Mesenchymal stem cell (in vitro differentiated cells and primary cell): ENCODE measurements at regions not wholly inside any gene's neighbourhood (a gene's known extent, or its start where the extent isn't known, plus 50 kb on each side); places are given as distances from the start of the nearest gene placed in this dataset.

Experiments used
- DNase-seq: peaks from one replicate; pipeline ENCODE4 v3.0.0-alpha.2; 2013
- H2AFZ ChIP-seq: one replicate; pipeline ENCODE4 v1.6.1; 2013; ENCODE audit warnings: low read depth, mild to moderate bottlenecking, control low read depth, inconsistent platforms, low read length, moderate library complexity
- H2AK5ac ChIP-seq: 2 replicates; pipeline ENCODE4 v1.6.1; 2013; ENCODE audit warnings: low read length, moderate library complexity, mild to moderate bottlenecking, inconsistent platforms; ENCODE audit not compliant: severe bottlenecking
- H2BK120ac ChIP-seq: one replicate; pipeline ENCODE4 v1.6.1; 2013; ENCODE audit warnings: low read depth, mild to moderate bottlenecking, inconsistent platforms, low read length, moderate library complexity
- H2BK12ac ChIP-seq, 2 experiments: one replicate each; pipeline ENCODE4 v1.6.1; 2013; ENCODE audit warnings: inconsistent platforms in 2 of 2, low read length in 2 of 2, mild to moderate bottlenecking in 2 of 2, moderate library complexity in 2 of 2, control low read depth in 1 of 2
- H2BK15ac ChIP-seq: one replicate; pipeline ENCODE4 v1.6.1; 2013; ENCODE audit warnings: mild to moderate bottlenecking, low read depth, inconsistent platforms; ENCODE audit not compliant: poor library complexity, severe bottlenecking
- H2BK5ac ChIP-seq: 2 replicates; pipeline ENCODE4 v1.6.1; 2013; ENCODE audit warnings: low read depth, mild to moderate bottlenecking, low read length, control low read depth, inconsistent platforms; ENCODE audit not compliant: poor library complexity, severe bottlenecking
- H3K14ac ChIP-seq, 2 experiments: one replicate each; pipeline ENCODE4 v1.6.1; 2013; ENCODE audit warnings: inconsistent platforms in 2 of 2, low read length in 2 of 2, control low read depth in 1 of 2, mild to moderate bottlenecking in 1 of 2, moderate library complexity in 1 of 2
- H3K18ac ChIP-seq, 2 experiments: one replicate each; pipeline ENCODE4 v1.6.1; 2013; ENCODE audit warnings: inconsistent platforms in 2 of 2, low read length in 2 of 2, control low read depth in 1 of 2, low read depth in 1 of 2, mild to moderate bottlenecking in 1 of 2
- H3K23ac ChIP-seq, 2 experiments: one replicate each; pipeline ENCODE4 v1.6.1; 2013; ENCODE audit warnings: inconsistent platforms in 2 of 2, low read length in 2 of 2, mild to moderate bottlenecking in 2 of 2, moderate library complexity in 2 of 2, control low read depth in 1 of 2
- H3K27ac ChIP-seq: 2 replicates; pipeline ENCODE4 v1.5.1; 2013; ENCODE audit warnings: mild to moderate bottlenecking, moderate library complexity, low read length, control low read depth, inconsistent platforms; ENCODE audit not compliant: poor library complexity, severe bottlenecking
- H3K27me3 ChIP-seq, 2 experiments: 2 replicates each; pipeline versions ENCODE4 v1.6.1 to v1.7.0; 2013; ENCODE audit warnings: low read length in 2 of 2, mild to moderate bottlenecking in 2 of 2, moderate library complexity in 2 of 2, control low read depth in 1 of 2, inconsistent platforms in 1 of 2; ENCODE audit not compliant: control insufficient read depth in 1 of 2, insufficient read depth in 1 of 2
- H3K36me3 ChIP-seq, 2 experiments: 2 replicates each; pipeline versions ENCODE4 v1.6.1 to v1.7.0; 2013; ENCODE audit warnings: low read length in 2 of 2, control low read depth in 1 of 2, inconsistent platforms in 1 of 2, low read depth in 1 of 2, mild to moderate bottlenecking in 1 of 2; ENCODE audit not compliant: insufficient read depth in 2 of 2, control insufficient read depth in 1 of 2
- H3K4ac ChIP-seq, 2 experiments: one replicate each; pipeline ENCODE4 v1.6.1; 2013; ENCODE audit warnings: inconsistent platforms in 2 of 2, low read length in 2 of 2, mild to moderate bottlenecking in 2 of 2, moderate library complexity in 2 of 2, control low read depth in 1 of 2, low read depth in 1 of 2
- H3K4me1 ChIP-seq: 2 replicates; pipeline ENCODE4 v1.6.1; 2013; ENCODE audit warnings: low read depth, low read length, control low read depth; ENCODE audit not compliant: control insufficient read depth, insufficient read depth
- H3K4me2 ChIP-seq: 2 replicates; pipeline ENCODE4 v1.6.1; 2013; ENCODE audit warnings: low read length, mild to moderate bottlenecking, inconsistent platforms; ENCODE audit not compliant: poor library complexity, severe bottlenecking
- H3K4me3 ChIP-seq, 2 experiments: 2 replicates each; pipeline versions ENCODE4 v1.5.1 to v1.7.0; 2013; ENCODE audit warnings: low read length in 2 of 2, mild to moderate bottlenecking in 2 of 2, control low read depth in 1 of 2, low read depth in 1 of 2; ENCODE audit not compliant: insufficient read depth in 1 of 2
- H3K79me1 ChIP-seq: replicated peaks from 2 replicates; pipeline ENCODE4 v1.6.1; 2013; ENCODE audit warnings: mild to moderate bottlenecking, control low read depth, low read length, inconsistent platforms; ENCODE audit not compliant: poor library complexity, severe bottlenecking
- H3K9ac ChIP-seq: 2 replicates; pipeline ENCODE4 v1.7.0; 2013; ENCODE audit warnings: mild to moderate bottlenecking, low read length, moderate library complexity
- H3K9me3 ChIP-seq: 2 replicates; pipeline ENCODE4 v1.7.0; 2013; ENCODE audit warnings: mild to moderate bottlenecking, low read length; ENCODE audit not compliant: control insufficient read depth
- H4K8ac ChIP-seq: one replicate; pipeline ENCODE4 v1.6.1; 2013; ENCODE audit warnings: inconsistent platforms, mild to moderate bottlenecking, low read length, moderate library complexity
- H4K91ac ChIP-seq: one replicate; pipeline ENCODE4 v1.6.1; 2013; ENCODE audit warnings: mild to moderate bottlenecking, low read length, inconsistent platforms
- WGBS: methylation state at CpG from one replicate; pipeline ENCODE4 v1.1.7; 2013; ENCODE audit warnings: mixed read lengths; 5-methylcytosine and 5-hydroxymethylcytosine counted together

DNA sequence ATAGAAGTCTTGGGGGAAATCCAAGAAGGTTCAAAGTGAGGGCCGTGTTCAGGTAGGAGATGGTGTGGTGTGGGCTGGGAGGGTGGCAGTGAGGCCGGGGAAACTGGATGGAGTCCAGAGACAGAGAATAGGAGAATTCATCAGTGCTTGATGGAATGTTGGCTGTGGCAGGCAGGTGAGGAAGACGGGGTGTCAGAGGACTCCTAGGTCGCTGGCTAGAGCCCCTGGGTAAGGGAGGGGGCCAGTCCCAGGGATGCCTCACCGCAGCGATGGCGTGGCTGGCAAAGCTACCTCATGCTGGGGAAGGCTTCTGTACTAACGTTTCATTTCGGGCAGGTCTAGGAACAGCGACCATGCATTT, 373.0 kb downstream of the RPS24 start:
- H3K27me3 ChIP-seq, result peaks cover 0 to 5% of the 10 kb centered on the region in 2 experiments
- no peak for DNase-seq
- H3K36me3 ChIP-seq, result no peaks in the 10 kb centered on the region
- H3K4me3 ChIP-seq, result peak overlapping the region; percentile 21 to 26
- H3K18ac ChIP-seq, result peak overlapping the region in 1 of 2 experiments; percentile 23
- H3K4me2 ChIP-seq, result peak overlapping the region; percentile 28
- no peak overlapping the region for H3K27ac ChIP-seq
- H2AFZ ChIP-seq, result peak overlapping the region; percentile 15
- no peak overlapping the region for H4K91ac ChIP-seq
- no peak overlapping the region for H3K9ac ChIP-seq
- H2AK5ac ChIP-seq, result no peak overlapping the region
- no peak overlapping the region for H3K14ac ChIP-seq
- peaks cover 13% of the 10 kb centered on the region for H3K4me1 ChIP-seq
- no peak overlapping the region for H2BK5ac ChIP-seq
- 34% methylated on average over 10 of the region's 10 CpGs for WGBS
- H2BK15ac ChIP-seq, result no peak overlapping the region
- no peaks in the 10 kb centered on the region for H3K9me3 ChIP-seq
- H3K4ac ChIP-seq, result no peak overlapping the region
- no peaks in the 10 kb centered on the region for H3K79me1 ChIP-seq
- H2BK12ac ChIP-seq, result peak overlapping the region in 1 of 2 experiments; percentile 55
- no peak overlapping the region for H2BK120ac ChIP-seq
- no peak overlapping the region for H3K23ac ChIP-seq
- H4K8ac ChIP-seq, result peak overlapping the region; percentile 4

DNA sequence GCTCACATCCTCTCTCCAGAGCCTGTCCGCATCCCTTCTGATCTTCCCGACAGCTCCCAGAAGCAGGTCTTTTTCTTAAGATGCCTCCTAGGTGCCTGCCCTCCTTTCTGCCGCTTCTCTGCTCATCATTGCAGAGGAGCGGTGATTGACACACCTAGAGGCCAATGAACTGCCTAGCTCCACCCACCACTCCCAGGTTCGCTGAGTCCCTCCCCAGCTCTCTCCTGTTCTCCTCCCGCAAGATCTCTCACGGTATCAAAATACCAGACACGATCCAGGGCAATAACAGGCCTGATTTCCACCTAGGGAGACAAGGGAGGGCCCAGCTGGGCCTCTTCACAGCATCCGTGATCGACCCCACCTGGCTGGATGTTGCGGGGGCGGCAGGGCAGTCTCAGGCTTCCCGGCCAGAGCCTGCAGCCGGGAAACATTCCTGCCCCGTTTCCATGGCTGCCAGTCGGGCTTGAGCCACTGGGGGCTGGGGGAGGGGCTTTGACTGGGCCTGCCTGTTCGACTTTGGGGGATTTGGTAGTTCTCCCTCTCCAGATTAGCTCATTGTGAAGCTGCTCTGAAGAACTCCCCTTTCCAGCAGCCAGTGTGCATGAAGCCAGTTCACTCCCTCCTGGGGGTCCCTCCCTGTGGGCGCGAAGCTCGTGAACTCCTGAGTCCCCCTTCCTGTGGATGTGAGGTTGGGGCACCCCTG, 373.5 kb downstream of the RPS24 start:
- no peaks in the 10 kb centered on the region for H3K9me3 ChIP-seq
- peak overlapping the region; percentile 40 for H2AK5ac ChIP-seq
- DNase-seq, result peak; percentile 90
- H3K9ac ChIP-seq, result peak overlapping the region; percentile 30
- H3K14ac ChIP-seq, result no peak overlapping the region
- H2BK12ac ChIP-seq, result peak overlapping the region in 1 of 2 experiments; percentile 33
- peak overlapping the region; percentile 15 for H2AFZ ChIP-seq
- H2BK120ac ChIP-seq, result no peak overlapping the region
- no peak overlapping the region for H2BK15ac ChIP-seq
- H3K27me3 ChIP-seq, result peaks cover 0 to 5% of the 10 kb centered on the region in 2 experiments
- H3K36me3 ChIP-seq, result no peaks in the 10 kb centered on the region
- H3K79me1 ChIP-seq, result no peaks in the 10 kb centered on the region
- no peak overlapping the region for H3K4ac ChIP-seq
- H2BK5ac ChIP-seq, result no peak overlapping the region
- peak overlapping the region; percentile 26 to 57 for H3K4me3 ChIP-seq
- peak overlapping the region in 1 of 2 experiments; percentile 46 for H3K18ac ChIP-seq
- 16% methylated on average over 20 of the region's 20 CpGs for WGBS
- H3K4me2 ChIP-seq, result peak overlapping the region; percentile 75
- peak overlapping the region; percentile 40 for H3K27ac ChIP-seq
- peak overlapping the region; percentile 54 for H4K91ac ChIP-seq
- no peak overlapping the region for H3K23ac ChIP-seq
- H4K8ac ChIP-seq, result peak overlapping the region; percentile 45
- peaks cover 8% of the 10 kb centered on the region for H3K4me1 ChIP-seq

DNA sequence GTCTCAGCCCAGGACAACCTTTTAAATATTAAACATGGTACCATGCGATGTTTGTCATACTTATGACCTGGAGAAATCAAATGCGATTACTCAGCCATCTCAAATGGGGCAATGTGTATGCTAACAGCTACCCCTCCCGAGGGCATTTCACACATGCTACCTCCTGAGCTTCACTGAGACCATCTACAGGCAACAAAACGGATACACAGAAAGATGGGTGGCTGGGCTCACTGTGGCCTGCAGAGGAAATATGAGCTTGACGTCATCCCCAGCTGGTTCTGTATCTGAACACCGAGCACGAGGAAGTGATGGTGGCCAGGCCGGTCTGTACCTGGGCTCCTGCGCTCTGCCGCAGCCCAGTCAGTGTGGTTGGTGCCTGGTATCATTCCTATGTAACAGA, 374.3 kb downstream of the RPS24 start:
- Histone ChIP-seq H4K8ac (no peak overlapping the region), H3K36me3 (no peaks in the 10 kb centered on the region), H2BK12ac (no peak overlapping the region), H3K14ac (no peak overlapping the region), H2AK5ac (no peak overlapping the region), H2BK120ac (no peak overlapping the region), H3K79me1 (no peaks in the 10 kb centered on the region), H3K27ac (no peak overlapping the region), H2BK5ac (no peak overlapping the region), H3K27me3 (peaks cover 0 to 5% of the 10 kb centered on the region in 2 experiments), H3K9me3 (no peaks in the 10 kb centered on the region), H3K18ac (no peak overlapping the region), H3K23ac (no peak overlapping the region), H3K4ac (no peak overlapping the region), H3K4me3 (no peak overlapping the region), H2BK15ac (no peak overlapping the region), H3K4me1 (peaks cover 8% of the 10 kb centered on the region), H3K9ac (no peak overlapping the region), H2AFZ (no peak overlapping the region), H3K4me2 (no peak overlapping the region), H4K91ac (no peak overlapping the region)
- DNase-seq, result no peak
- 90% methylated on average over 10 of the region's 10 CpGs for WGBS

DNA sequence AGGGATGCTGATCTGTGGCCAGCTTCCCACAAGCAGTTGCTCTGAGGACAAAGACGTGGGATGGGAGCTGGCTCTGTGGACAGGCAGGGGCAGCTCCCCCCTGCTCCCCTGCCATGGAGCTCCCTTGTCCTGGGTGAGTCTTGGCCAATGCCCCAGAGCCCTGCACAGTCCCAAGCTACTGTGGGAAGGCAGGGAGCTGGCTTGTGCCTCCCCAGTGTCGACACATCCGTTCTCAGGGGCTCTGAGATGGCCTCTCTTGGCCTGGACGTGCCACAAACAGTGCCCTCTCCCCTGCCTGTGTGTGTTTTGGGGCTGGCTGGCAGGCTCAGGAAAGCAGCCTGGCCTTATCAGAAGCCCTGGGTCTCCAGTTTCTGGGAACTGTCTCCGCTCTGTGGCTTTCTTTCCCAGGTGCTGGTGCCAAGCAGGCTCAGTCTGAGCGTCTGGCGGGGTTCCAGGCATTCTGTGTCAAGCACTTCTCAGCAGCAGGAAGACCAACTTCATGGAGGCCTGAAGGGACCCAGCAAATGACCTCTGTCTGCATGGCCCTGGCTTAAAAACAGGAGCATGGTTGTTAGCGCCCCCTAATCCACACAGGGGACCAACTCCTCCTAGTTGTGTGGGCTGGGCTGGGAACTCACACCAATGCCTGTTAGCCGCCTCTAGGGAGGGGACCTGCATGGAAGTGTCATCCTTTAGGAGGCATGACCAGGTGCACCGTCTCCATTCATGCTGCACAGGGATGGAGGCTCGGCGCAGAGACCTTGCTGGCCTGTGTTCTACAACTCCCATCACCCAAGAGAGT, 375.2 kb downstream of the RPS24 start:
- Histone ChIP-seq H3K27ac (no peak overlapping the region), H3K9me3 (no peaks in the 10 kb centered on the region), H3K18ac (no peak overlapping the region), H3K4me3 (no peak overlapping the region), H2BK120ac (no peak overlapping the region), H3K4me2 (no peak overlapping the region), H2AFZ (no peak overlapping the region), H2BK5ac (no peak overlapping the region), H3K79me1 (no peaks in the 10 kb centered on the region), H3K23ac (peak overlapping the region in 1 of 2 experiments; percentile 23), H3K27me3 (peaks cover 0 to 5% of the 10 kb centered on the region in 2 experiments), H3K14ac (peak overlapping the region in 1 of 2 experiments; percentile 30), H3K4ac (no peak overlapping the region), H3K36me3 (no peaks in the 10 kb centered on the region), H3K4me1 (peaks cover 8% of the 10 kb centered on the region), H4K91ac (no peak overlapping the region), H3K9ac (no peak overlapping the region), H2AK5ac (no peak overlapping the region), H4K8ac (no peak overlapping the region), H2BK12ac (no peak overlapping the region), H2BK15ac (no peak overlapping the region)
- DNase-seq, result no peak
- 90% methylated on average over 10 of the region's 12 CpGs for WGBS
